ENCODE measurements at regions not wholly inside any gene's neighbourhood (a gene's known extent, or its start where the extent isn't known, plus 50 kb on each side); places are given as distances from the start of the nearest gene placed in this dataset.
"Not testable (repeated sequence)": the region's sequence is repeated elsewhere in the genome, so short reads cannot be mapped to it uniquely, and the experiment has no call there.

- POLR2A ChIA-PET = no interaction called here
- CTCF ChIA-PET = no interaction called here
These were observed 181.9 kb upstream of the KIF2B start for GRCh38 chr17:53640808-53641207.

DNA sequence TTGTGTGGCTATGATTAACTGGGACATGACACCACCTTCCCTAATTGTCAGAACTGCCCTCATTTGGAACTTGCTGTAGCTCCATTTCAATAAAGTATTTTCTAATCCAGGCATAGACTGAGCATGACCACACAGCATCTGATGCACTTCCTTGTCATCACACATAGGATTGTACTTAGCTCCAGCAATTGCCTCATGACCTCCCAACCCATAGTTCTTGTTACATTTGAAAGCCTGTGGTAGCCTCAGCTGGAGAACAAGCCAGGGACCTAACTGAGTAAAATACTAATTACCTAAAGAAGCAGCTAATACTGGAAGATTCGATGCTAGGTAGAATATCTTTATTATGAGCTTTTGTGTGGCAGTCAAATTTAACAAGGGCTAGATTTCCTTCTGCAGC, 187.3 kb upstream of the KIF2B start:
- ChIA-PET CTCF (no interaction called here), POLR2A (no interaction called here)

GRCh38 chr17:53633856-53634255, 188.9 kb upstream of the KIF2B start:
- CTCF ChIA-PET = no interaction called here
- POLR2A ChIA-PET = no interaction called here

DNA sequence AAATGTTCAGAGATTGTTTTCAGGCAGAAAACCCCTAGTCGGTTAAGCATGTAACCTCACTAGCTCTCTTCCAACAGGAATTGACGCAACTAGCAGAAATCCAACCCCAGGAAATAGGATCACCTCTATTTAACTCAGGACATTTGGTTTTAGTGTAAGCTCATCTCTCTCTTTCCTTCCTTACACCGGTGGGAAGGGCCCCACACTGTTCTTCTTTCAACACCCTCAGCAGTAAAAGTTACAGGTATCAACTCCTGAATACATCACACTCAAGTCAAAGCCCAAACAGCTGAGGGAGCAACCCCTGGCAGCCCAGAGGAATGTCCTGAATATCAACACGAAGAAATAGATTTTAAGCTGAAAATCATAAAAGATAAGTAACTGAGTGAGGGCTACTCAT, 191.2 kb upstream of the KIF2B start:
- CTCF ChIA-PET = no interaction called here
- POLR2A ChIA-PET = no interaction called here

- ChIA-PET CTCF (no interaction called here), POLR2A (no interaction called here)
These were observed 192.1 kb upstream of the KIF2B start for GRCh38 chr17:53630638-53631037.

GRCh38 chr17:53630115-53630514, 192.6 kb upstream of the KIF2B start:
- ChIA-PET CTCF (no interaction called here), POLR2A (no interaction called here)

DNA sequence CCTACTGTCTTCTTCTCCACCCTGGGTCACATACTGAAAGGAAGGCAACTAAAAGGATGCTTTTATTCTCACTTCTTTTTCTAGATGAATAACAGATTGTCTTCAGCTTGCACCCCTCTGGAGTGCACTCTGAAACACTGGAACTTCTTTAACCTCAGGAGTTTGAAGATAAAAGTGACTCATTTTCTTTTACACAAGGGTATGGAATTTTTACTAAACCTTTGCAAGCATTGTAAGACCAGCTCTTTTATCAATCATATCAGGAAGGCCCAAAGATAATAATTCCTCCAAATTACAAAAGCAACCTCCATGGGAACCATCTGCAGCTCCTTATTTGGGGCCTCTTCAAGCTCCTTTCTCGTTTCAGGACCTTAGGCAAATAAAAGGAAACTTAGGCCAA, 193.5 kb upstream of the KIF2B start:
- POLR2A ChIA-PET = no interaction called here
- CTCF ChIA-PET = no interaction called here

GRCh38 chr17:53628011-53628410, 194.7 kb upstream of the KIF2B start:
- POLR2A ChIA-PET = no interaction called here
- CTCF ChIA-PET = no interaction called here

DNA sequence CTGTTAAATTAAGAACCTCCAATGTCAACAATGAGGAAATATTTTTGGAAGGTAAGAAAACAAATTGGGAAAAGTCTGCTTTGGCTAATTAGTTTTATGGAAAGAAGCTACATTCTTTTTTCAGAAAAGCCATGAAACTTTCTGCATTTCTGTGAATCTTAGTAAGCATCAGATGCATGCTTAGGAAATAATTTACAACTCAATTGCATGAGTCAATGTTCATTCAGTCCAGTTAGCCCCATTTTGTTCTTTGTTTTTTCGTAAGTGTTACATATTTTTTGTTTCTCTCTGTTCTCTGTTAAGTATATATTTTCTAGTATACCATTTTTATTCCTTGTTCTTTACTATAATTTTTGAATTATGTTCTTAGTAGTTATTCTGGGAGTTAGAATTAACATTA, 195.2 kb upstream of the KIF2B start:
- POLR2A ChIA-PET = no interaction called here
- CTCF ChIA-PET = no interaction called here

DNA sequence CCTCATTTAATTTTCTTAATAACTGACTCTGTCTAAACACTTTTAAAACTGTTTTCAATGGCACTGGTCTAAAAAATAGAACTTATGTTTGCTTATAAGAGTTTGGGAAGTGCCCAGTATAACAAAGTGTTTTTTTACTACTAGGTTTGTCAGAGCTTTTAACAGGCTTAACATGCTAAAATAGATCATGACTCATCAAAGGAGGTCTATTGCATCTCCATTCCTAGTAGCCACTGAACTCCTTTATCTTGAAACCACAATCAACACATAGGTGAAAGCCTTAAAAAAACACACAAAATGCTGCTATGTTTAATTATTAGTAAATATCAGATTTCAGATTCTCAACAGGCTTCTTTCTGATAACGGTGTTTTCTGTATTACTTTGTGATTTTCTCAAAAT, 196.4 kb upstream of the KIF2B start:
- ChIA-PET POLR2A (no interaction called here), CTCF (no interaction called here)

DNA sequence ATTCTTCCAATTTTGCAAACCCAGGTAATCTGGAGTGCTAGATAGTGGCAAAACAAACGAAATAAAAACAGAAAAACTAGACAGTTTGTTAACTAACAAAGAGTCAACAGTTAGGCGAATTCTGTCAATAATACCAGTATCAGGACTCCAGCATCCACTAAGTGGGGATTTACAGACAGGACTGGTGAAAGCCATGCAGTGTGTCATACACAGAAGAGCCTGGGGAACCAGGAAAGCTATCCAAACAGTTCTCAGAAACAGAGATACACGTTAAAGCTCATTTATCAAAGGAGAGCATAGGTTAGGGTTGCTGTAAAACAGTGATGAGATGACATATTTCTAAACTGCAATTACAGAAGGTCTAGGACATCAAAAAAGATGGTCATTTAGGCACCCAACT, 203.7 kb upstream of the KIF2B start:
- POLR2A ChIA-PET = no interaction called here
- CTCF ChIA-PET = no interaction called here

DNA sequence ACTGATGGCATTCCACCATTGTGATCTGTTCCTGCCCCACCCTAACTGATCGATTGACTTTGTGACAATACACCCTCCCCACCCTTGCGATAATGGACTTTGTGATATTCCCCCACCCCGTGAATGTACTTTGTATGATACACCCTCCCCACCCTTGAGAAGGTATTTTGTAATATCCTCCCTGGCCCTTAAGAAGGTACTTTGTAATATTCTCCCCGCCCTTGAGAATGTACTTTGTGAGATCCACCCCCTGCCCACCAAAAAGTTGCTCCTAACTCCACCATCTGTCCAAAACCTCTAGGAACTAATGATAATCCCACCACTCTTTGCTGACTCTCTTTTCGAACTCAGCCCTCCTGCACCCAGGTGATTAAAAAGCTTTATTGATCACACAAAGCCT, 214.5 kb upstream of the KIF2B start:
- POLR2A ChIA-PET, CTCF ChIA-PET: not testable (repeated sequence)

GRCh38 chr17:53607475-53607874, 215.3 kb upstream of the KIF2B start:
- CTCF ChIA-PET = no interaction called here
- POLR2A ChIA-PET = no interaction called here

DNA sequence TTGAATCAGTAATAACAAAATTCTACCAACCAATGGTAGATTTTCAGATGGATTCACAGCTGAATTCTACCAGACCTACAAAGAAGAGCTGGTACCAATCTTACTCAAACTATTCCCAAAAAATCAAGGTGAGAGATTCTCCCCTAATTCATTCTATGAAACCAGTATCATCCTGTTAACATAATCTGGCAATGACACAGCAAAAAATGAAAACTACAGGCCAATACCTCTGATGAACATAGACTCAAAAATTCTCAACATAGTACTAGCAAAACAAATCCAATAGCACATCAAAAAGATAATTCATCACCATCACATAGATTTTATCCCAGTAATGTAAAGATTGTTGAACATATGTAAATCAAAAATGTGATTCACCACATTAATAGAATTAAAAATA, 234.4 kb upstream of the KIF2B start:
- POLR2A ChIA-PET = no interaction called here
- CTCF ChIA-PET = no interaction called here

DNA sequence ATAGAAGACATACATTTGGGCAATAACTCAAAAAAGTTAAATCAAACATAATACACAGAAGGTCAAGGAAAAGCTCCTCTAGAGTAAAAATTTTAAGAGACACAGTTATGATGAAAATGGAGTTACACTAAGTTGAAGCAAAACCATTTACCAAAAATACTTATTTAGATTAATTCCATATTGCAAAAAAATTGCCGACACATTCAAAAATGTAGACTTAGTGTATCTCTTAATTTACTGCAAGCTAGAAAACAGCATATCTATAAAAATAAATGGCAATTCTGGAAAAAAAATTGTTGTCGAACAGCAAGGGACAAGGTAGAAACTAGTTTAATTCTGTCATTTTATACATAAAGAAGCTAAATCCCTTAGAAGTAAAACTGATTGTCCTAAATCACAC, 248.7 kb upstream of the KIF2B start:
- ChIA-PET CTCF (no interaction called here), POLR2A (no interaction called here)

GRCh38 chr17:53571342-53571741, 251.4 kb upstream of the KIF2B start:
- ChIA-PET CTCF (no interaction called here), POLR2A (no interaction called here)

DNA sequence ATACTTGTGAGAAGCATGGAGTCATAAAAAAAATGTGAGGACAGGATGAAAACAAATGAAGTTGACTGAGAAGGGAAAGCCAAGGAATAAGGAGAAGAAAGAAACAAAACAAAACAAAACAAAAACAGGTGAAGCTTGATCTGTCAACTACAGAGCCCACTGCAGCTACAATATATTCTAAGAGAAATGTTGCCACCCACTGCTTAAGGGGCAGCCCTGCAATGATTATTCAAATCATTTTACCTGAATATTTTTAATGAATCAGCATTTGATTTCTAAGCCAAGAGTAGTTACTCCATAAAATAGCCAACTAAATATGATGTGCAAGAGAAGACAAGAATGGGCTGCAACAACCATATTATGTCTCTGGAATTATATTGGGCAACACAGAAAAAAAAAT, 252.0 kb upstream of the KIF2B start:
- ChIA-PET CTCF (no interaction called here), POLR2A (no interaction called here)

DNA sequence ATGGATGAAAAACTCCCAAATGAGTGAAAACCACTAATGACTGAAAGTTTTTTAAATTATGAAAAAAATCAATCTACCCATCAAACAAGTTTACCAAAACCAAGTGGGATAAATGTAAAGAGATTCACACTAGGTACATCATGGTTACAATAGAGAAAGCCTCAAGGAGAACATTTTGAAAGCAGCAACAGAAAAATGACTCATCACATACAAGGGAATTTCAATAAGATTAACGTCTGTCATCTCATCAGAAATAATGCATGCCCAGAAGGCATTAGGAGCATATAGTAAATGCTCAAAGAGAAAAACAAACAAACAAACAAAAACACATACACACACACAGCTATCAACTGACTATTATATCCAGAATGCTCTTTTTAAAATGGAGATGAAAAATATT, 261.8 kb upstream of the KIF2B start:
- POLR2A ChIA-PET = no interaction called here
- CTCF ChIA-PET = no interaction called here

- CTCF ChIA-PET = no interaction called here
- POLR2A ChIA-PET = no interaction called here
These were observed 274.5 kb upstream of the KIF2B start for GRCh38 chr17:53548252-53548651.

- POLR2A ChIA-PET = no interaction called here
- CTCF ChIA-PET = no interaction called here
These were observed 279.3 kb upstream of the KIF2B start for GRCh38 chr17:53543472-53543871.

- POLR2A ChIA-PET = no interaction called here
- CTCF ChIA-PET = no interaction called here
These were observed 284.6 kb upstream of the KIF2B start for GRCh38 chr17:53538129-53538617.

DNA sequence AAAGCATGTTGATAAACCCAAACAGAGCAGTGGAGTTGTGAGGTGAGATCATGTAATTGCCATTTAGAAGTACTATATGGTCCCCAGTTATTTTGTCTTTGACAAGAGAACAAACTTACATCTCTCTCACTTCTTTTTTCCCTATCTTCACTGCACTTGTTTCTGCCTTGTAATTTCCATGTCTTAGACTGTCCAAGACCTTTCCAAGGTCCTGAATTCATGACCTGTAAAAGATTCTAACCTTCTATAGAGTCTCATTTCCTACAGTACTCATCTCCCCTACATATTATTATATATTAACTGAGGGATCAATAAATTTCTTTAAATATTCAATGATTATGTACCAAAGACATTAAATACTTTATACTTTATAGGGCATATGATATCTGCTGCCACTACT, 295.3 kb upstream of the KIF2B start:
- ChIA-PET CTCF (no interaction called here), POLR2A (no interaction called here)

- ChIA-PET POLR2A (no interaction called here), CTCF (no interaction called here)
These were observed 297.1 kb upstream of the KIF2B start for GRCh38 chr17:53525590-53525989.

- ChIA-PET CTCF (no interaction called here), POLR2A (no interaction called here)
These were observed 306.1 kb upstream of the KIF2B start for GRCh38 chr17:53516636-53517035.
